CD4-positive, alpha-beta memory T cell (primary cell): ENCODE measurements at regions not wholly inside any gene's neighbourhood (a gene's known extent, or its start where the extent isn't known, plus 50 kb on each side); places are given as distances from the start of the nearest gene placed in this dataset.
"Not testable (repeated sequence)": the region's sequence is repeated elsewhere in the genome, so short reads cannot be mapped to it uniquely, and the experiment has no call there.

Experiments
- CTCF ChIA-PET: fragments of 350-600 bp; sonication (Branson Sonifier 250); formaldehyde crosslinking; loops from one replicate; lab custom pipeline; 2021; ENCODE audit warnings: inconsistent platforms; ENCODE audit not compliant: partially characterized antibody; lab: Charles Lee
- POLR2A ChIA-PET: fragments of 350-600 bp; sonication (Branson Sonifier 250); formaldehyde crosslinking; loops from one replicate; lab custom pipeline; 2021; ENCODE audit not compliant: partially characterized antibody; lab: Charles Lee
- DNase-seq, 5 donors: peaks; one replicate each; pipeline versions ENCODE4 v3.0.0 to v3.0.0-alpha.2; 2020 to 2022; ENCODE audit warnings: mixed read lengths in 1 of 5
- H3K27ac ChIP-seq: one replicate; pipeline ENCODE4 v1.7.0; 2013; ENCODE audit warnings: low read depth, low read length
- H3K27me3 ChIP-seq: 2 replicates; pipeline ENCODE4 v1.7.0; 2013; ENCODE audit warnings: mild to moderate bottlenecking, low read length, moderate library complexity; ENCODE audit not compliant: insufficient read depth
- H3K36me3 ChIP-seq: 2 replicates; pipeline ENCODE4 v1.7.0; 2013; ENCODE audit warnings: mild to moderate bottlenecking, low read length, moderate library complexity; ENCODE audit not compliant: insufficient read depth
- H3K4me1 ChIP-seq: 2 replicates; pipeline ENCODE4 v1.7.0; 2013; ENCODE audit warnings: mild to moderate bottlenecking, low read length, moderate library complexity; ENCODE audit not compliant: insufficient read depth
- H3K4me3 ChIP-seq, 2 donors: one replicate each; pipeline ENCODE4 v1.7.0; 2013; ENCODE audit warnings: low read length in 2 of 2, mild to moderate bottlenecking in 1 of 2
- H3K9me3 ChIP-seq, 2 donors: one replicate each; pipeline ENCODE4 v1.7.0; 2013; ENCODE audit warnings: low read length in 2 of 2, control low read depth in 1 of 2; ENCODE audit not compliant: control insufficient read depth in 1 of 2
- H3K27ac Mint-ChIP-seq, 7 donors: one replicate each; pipeline ENCODE4 v1.8.0; 2020 to 2021; ENCODE audit warnings: mixed read lengths in 7 of 7, mild to moderate bottlenecking in 6 of 7, inconsistent platforms in 3 of 7, moderate library complexity in 3 of 7
- H3K27me3 Mint-ChIP-seq, 2 donors: one replicate each; pipeline ENCODE4 v1.8.0; 2020 to 2021; ENCODE audit warnings: mixed read lengths in 2 of 2
- H3K36me3 Mint-ChIP-seq, 2 donors: one replicate each; pipeline ENCODE4 v1.8.0; 2020 to 2021; ENCODE audit warnings: mixed read lengths in 2 of 2, inconsistent platforms in 1 of 2, mild to moderate bottlenecking in 1 of 2
- H3K4me1 Mint-ChIP-seq, 4 donors: one replicate each; pipeline ENCODE4 v1.8.0; 2020 to 2021; ENCODE audit warnings: mixed read lengths in 4 of 4, mild to moderate bottlenecking in 1 of 4
- H3K4me3 Mint-ChIP-seq, 8 donors: one replicate each; pipeline ENCODE4 v1.8.0; 2020 to 2021; ENCODE audit warnings: mixed read lengths in 8 of 8, mild to moderate bottlenecking in 7 of 8, moderate library complexity in 6 of 8, inconsistent platforms in 3 of 8
- H3K9me3 Mint-ChIP-seq, 8 donors: one replicate each; pipeline ENCODE4 v1.8.0; 2020 to 2021; ENCODE audit warnings: mixed read lengths in 8 of 8, mild to moderate bottlenecking in 5 of 8, inconsistent platforms in 3 of 8, moderate library complexity in 1 of 8
- intact Hi-C: fragments of 100-400 bp; cut with micrococcal nuclease; formaldehyde crosslinking; loops from one replicate; pipeline ENCODE4 v1.15.1; 2023

GRCh38 chr3:59368900-59369675 lies 319.3 kb upstream of the CFAP20DC start:
- Histone ChIP-seq H3K4me3 (no peak overlapping the region), H3K36me3 (no peaks in the 10 kb centered on the region), H3K9me3 (no peaks in the 10 kb centered on the region), H3K4me1 (no peaks in the 10 kb centered on the region), H3K27me3 (no peaks in the 10 kb centered on the region), H3K27ac (no peak overlapping the region)
- H3K27ac Mint-ChIP-seq = peak overlapping the region in 1 of 7 donors; percentile 14
- CTCF ChIA-PET = interaction anchor here (1.6 kb wide), 1 partner anchor 9 kb away, joined by 4 read pairs; no protein-coding TSS in a partner anchor
- H3K9me3 Mint-ChIP-seq = no peaks in the 10 kb centered on the region
- peaks cover 0 to 6% of the 10 kb centered on the region in 2 donors for H3K27me3 Mint-ChIP-seq
- POLR2A ChIA-PET = interaction anchor here (0.7 kb wide), 1 partner anchor 43 kb away, joined by 3 read pairs; no protein-coding TSS in a partner anchor
- intact Hi-C loops = no loop called here
- peaks cover 3 to 6% (median 6%) of the 10 kb centered on the region in 4 donors for H3K4me1 Mint-ChIP-seq
- H3K36me3 Mint-ChIP-seq = no peaks in the 10 kb centered on the region
- H3K4me3 Mint-ChIP-seq = no peak overlapping the region
- DNase-seq = no peak

GRCh38 chr3:59367150-59367549 lies 317.3 kb upstream of the CFAP20DC start:
- peaks cover 0 to 4% (median 0%) of the 10 kb centered on the region in 8 donors for H3K9me3 Mint-ChIP-seq
- peaks cover 3 to 6% (median 6%) of the 10 kb centered on the region in 4 donors for H3K4me1 Mint-ChIP-seq
- no peak overlapping the region for H3K4me3 Mint-ChIP-seq
- H3K27ac ChIP-seq = no peak overlapping the region
- H3K27ac Mint-ChIP-seq = no peak overlapping the region
- CTCF ChIA-PET = no interaction called here
- no peaks in the 10 kb centered on the region for H3K36me3 ChIP-seq
- H3K9me3 ChIP-seq = no peaks in the 10 kb centered on the region
- no peak for DNase-seq
- intact Hi-C loops = no loop called here
- POLR2A ChIA-PET = no interaction called here
- H3K4me1 ChIP-seq = no peaks in the 10 kb centered on the region
- no peaks in the 10 kb centered on the region for H3K36me3 Mint-ChIP-seq
- H3K27me3 ChIP-seq = no peaks in the 10 kb centered on the region
- no peak overlapping the region for H3K4me3 ChIP-seq
- H3K27me3 Mint-ChIP-seq = peaks cover 0 to 6% of the 10 kb centered on the region in 2 donors

GRCh38 chr3:59366218-59366617 lies 316.4 kb upstream of the CFAP20DC start:
- Mint-ChIP-seq H3K4me1 (peaks cover 3 to 6% (median 6%) of the 10 kb centered on the region in 4 donors), H3K36me3 (no peaks in the 10 kb centered on the region), H3K27me3 (peaks cover 0 to 6% of the 10 kb centered on the region in 2 donors), H3K4me3 (no peak overlapping the region), H3K27ac (no peak overlapping the region), H3K9me3 (peaks cover 0 to 10% (median 3%) of the 10 kb centered on the region in 8 donors)
- Histone ChIP-seq H3K27me3 (no peaks in the 10 kb centered on the region), H3K4me3 (no peak overlapping the region), H3K4me1 (no peaks in the 10 kb centered on the region), H3K27ac (no peak overlapping the region), H3K9me3 (no peaks in the 10 kb centered on the region), H3K36me3 (no peaks in the 10 kb centered on the region)
- ChIA-PET CTCF (no interaction called here), POLR2A (no interaction called here)
- no peak for DNase-seq
- intact Hi-C loops = no loop called here

GRCh38 chr3:59364496-59364895 lies 314.7 kb upstream of the CFAP20DC start:
- H3K27ac ChIP-seq = no peak overlapping the region
- CTCF ChIA-PET = no interaction called here
- H3K4me3 ChIP-seq = no peak overlapping the region
- Mint-ChIP-seq H3K36me3 (peaks cover 2 to 3% of the 10 kb centered on the region in 2 donors), H3K9me3 (peaks cover 0 to 14% (median 4%) of the 10 kb centered on the region in 8 donors), H3K27ac (no peak overlapping the region), H3K27me3 (peaks cover 0 to 6% of the 10 kb centered on the region in 2 donors), H3K4me1 (peaks cover 2 to 6% (median 6%) of the 10 kb centered on the region in 4 donors), H3K4me3 (no peak overlapping the region)
- H3K36me3 ChIP-seq = no peaks in the 10 kb centered on the region
- H3K4me1 ChIP-seq = no peaks in the 10 kb centered on the region
- H3K9me3 ChIP-seq = no peaks in the 10 kb centered on the region
- no peak for DNase-seq
- intact Hi-C loops = no loop called here
- POLR2A ChIA-PET = no interaction called here
- no peaks in the 10 kb centered on the region for H3K27me3 ChIP-seq

GRCh38 chr3:59360312-59360711 lies 310.5 kb upstream of the CFAP20DC start:
- POLR2A ChIA-PET = not testable (repeated sequence)

GRCh38 chr3:59341459-59341858 lies 291.6 kb upstream of the CFAP20DC start:
- Histone ChIP-seq H3K27me3 (no peaks in the 10 kb centered on the region), H3K9me3 (no peaks in the 10 kb centered on the region), H3K4me3 (no peak overlapping the region), H3K27ac (no peak overlapping the region), H3K36me3 (no peaks in the 10 kb centered on the region), H3K4me1 (no peaks in the 10 kb centered on the region)
- POLR2A ChIA-PET = no interaction called here
- no peak for DNase-seq
- H3K27ac Mint-ChIP-seq = no peak overlapping the region
- no peaks in the 10 kb centered on the region for H3K36me3 Mint-ChIP-seq
- no peak overlapping the region for H3K4me3 Mint-ChIP-seq
- intact Hi-C loops = no loop called here
- CTCF ChIA-PET = no interaction called here
- peaks cover 0 to 8% (median 5%) of the 10 kb centered on the region in 4 donors for H3K4me1 Mint-ChIP-seq
- peaks cover 0 to 1% (median 0%) of the 10 kb centered on the region in 8 donors for H3K9me3 Mint-ChIP-seq
- H3K27me3 Mint-ChIP-seq = no peaks in the 10 kb centered on the region

More at GRCh38 chr3:59360312-59360711, 310.5 kb upstream of the CFAP20DC start:
- H3K4me3 ChIP-seq, H3K4me1 Mint-ChIP-seq, H3K27me3 ChIP-seq, intact Hi-C loops, DNase-seq, H3K27ac ChIP-seq, H3K4me3 Mint-ChIP-seq, H3K36me3 ChIP-seq, H3K36me3 Mint-ChIP-seq, H3K27me3 Mint-ChIP-seq, H3K9me3 ChIP-seq, H3K27ac Mint-ChIP-seq, CTCF ChIA-PET, H3K4me1 ChIP-seq: not testable (repeated sequence)
- peaks cover 0 to 22% (median 12%) of the 10 kb centered on the region in 8 donors for H3K9me3 Mint-ChIP-seq

GRCh38 chr3:59339818-59340217 lies 290.0 kb upstream of the CFAP20DC start:
- ChIA-PET CTCF (no interaction called here), POLR2A (no interaction called here)
- Histone ChIP-seq H3K4me1 (no peaks in the 10 kb centered on the region), H3K9me3 (no peaks in the 10 kb centered on the region), H3K36me3 (no peaks in the 10 kb centered on the region), H3K4me3 (no peak overlapping the region), H3K27ac (no peak overlapping the region), H3K27me3 (no peaks in the 10 kb centered on the region)
- no peaks in the 10 kb centered on the region for H3K36me3 Mint-ChIP-seq
- H3K27ac Mint-ChIP-seq = no peak overlapping the region
- H3K4me1 Mint-ChIP-seq = peaks cover 0 to 8% (median 5%) of the 10 kb centered on the region in 4 donors
- no peak overlapping the region for H3K4me3 Mint-ChIP-seq
- intact Hi-C loops = no loop called here
- no peaks in the 10 kb centered on the region for H3K9me3 Mint-ChIP-seq
- no peak for DNase-seq
- H3K27me3 Mint-ChIP-seq = no peaks in the 10 kb centered on the region
